HG02870 (cell line): ENCODE measurements at regions not wholly inside any gene's neighbourhood (a gene's known extent, or its start where the extent isn't known, plus 50 kb on each side); places are given as distances from the start of the nearest gene placed in this dataset.

Experiments
- ATAC-seq: cut with Tn5 transposase; IDR thresholded peaks from one replicate; pipeline ENCODE4 v1.9.1; 2021; ENCODE audit warnings: mild to moderate bottlenecking, moderate library complexity; ENCODE audit not compliant: unreplicated experiment

- ATAC-seq = no peak
Observed at GRCh38 chr4:20506827-20507226, 193.4 kb upstream of the PACRGL start.

DNA sequence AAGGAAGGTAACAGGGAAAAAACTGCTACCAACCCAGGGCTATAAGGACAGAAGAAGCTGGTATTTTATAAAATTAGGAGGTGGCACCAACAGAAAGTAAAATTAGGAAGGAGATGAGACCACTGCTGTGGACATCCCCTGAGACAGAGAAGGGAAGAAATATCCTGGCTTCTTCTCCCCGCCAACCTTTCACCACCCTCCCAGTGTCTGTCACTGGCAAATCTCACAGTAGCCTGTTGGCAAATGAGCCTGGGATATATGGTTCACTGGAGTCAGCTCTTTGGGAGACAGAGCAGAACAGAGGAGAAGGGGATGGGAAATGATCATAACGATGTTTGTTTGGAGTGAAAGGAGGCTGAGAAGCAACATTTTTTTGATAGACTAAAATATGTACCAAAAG lies 190.9 kb upstream of the PACRGL start:
- ATAC-seq = no peak

GRCh38 chr4:20512033-20512792 lies 188.0 kb upstream of the PACRGL start:
- no peak for ATAC-seq

DNA sequence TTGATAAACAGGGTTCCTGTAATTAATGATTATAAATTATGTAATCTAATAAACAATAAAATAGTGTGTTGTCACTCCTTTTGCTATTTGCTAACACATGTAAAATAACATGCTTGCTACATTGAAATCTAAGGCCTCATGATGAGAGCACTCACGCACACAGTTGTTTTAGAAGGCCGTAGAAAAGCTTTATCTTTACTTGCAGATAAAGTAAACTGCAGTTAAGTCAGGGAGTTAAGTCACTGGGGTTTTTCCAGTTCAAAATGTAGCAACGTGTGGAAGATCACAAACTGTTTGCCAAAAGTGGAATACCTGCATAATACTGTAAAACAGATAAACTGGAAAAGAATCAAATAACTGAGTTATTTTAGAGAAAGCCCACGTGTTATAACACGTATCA lies 187.3 kb upstream of the PACRGL start:
- ATAC-seq = no peak

DNA sequence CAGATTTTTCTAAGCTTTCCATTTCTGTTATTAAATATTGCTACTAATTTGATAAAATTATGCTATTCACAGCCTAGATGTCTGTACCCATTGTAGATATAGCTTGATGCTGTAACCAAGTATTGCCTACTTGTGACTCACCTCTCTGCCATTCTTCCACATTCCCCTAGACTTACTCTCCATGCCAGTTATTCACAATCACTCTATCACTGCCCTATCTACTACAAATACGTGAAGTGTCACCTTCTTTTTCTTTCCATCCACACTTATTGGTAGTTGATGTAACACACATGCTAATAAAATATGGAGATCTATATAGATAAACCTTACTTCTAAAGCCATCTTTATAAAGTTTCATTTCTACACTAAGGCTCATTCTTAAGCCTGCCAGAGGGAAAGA lies 179.4 kb upstream of the PACRGL start:
- no peak for ATAC-seq

DNA sequence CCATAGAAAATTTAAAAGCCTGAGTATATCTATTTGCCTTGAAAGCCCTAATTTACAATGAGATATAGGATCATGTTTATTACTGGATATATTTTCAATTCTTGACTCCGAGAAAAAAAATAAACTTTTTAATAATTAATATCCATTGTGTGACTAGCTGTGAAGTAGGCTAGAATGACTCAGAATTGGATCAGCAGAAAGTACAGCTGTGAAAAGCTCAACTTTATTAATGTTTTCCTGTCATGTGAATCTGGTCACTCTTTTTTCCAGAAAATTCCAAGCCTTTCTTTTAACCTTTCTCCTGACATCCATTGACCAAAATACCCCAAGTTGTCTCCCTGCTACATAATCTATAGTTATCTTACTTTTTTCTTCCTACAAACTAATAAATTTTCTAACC lies 171.8 kb upstream of the PACRGL start:
- no peak for ATAC-seq

DNA sequence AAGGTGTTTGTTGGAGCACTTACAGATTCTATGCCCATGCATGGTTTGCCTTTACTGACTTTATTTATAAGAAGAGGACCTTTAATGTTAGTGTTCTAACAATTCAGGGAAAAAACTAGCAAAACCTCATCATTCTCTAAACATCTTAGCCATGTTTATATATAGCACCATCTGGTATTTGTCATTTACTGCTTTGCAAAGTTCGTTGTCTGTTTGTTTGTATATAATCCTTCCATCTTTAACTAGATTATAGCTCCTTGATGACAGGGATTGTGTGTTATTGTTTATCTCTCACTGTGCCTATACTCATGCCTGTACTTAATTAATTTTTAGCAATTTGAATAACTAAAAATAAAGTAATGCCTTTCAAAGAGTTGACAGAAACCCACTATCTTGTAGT lies 170.6 kb upstream of the PACRGL start:
- no peak for ATAC-seq

DNA sequence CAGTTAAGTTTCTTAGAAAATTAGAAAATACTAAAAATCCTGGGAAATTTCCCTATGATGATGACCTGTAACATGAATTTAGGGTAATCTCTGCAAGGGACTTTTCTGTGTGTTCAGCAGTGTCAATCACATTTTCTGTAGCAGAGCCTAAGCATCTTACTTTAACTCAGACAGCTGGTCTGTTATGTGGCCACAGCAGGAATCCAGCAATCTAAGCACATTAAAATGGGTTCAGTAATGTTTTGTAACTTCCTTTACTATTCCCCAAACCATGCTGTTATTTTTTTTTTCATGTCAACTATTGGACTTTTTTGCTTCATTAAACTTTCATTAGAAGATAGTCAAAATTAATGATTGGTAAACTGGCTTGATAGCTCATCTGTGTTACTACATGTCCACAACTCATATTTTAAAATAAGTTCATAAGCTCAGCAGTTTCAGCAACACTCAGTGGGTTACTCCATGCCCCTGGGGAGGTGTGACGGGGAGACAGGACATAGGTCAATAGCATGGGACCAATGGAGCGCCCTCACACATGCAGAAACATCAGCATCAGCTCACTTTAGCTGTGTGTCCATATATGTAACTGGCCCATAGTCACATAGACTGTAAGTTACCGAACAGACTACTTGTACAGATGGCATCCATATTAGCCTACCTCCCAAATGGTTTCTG lies 168.0 kb upstream of the PACRGL start:
- ATAC-seq = no peak

- no peak for ATAC-seq
Observed at GRCh38 chr4:20532871-20533870, 167.1 kb upstream of the PACRGL start.

GRCh38 chr4:20538905-20539304 lies 161.4 kb upstream of the PACRGL start:
- ATAC-seq = no peak

- ATAC-seq = no peak
Observed at GRCh38 chr4:20543131-20543530, 157.1 kb upstream of the PACRGL start.

GRCh38 chr4:20544645-20545044 lies 155.6 kb upstream of the PACRGL start:
- peak; percentile 58 for ATAC-seq

DNA sequence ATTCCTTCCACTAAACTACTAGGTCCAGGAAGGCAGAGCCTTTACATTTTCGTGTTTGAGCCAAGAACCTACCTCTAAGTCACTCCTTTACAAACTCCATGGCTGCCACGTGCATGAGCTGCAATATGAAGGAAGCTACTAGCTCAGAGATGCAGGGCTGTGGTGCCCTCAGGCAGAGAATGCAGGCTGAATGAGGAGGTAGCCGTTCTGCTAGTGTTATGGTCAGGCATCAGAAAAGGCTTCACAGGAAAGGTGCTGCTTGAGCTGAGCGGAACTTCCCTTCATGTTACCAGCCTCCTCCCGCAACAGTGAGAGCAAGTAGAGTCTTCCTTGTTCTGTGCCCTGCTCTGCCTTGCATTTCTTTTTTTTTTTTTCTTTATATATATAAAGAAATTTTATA lies 148.3 kb upstream of the PACRGL start:
- ATAC-seq = no peak

- no peak for ATAC-seq
Observed at GRCh38 chr4:20554134-20554533, 146.1 kb upstream of the PACRGL start.

GRCh38 chr4:20565075-20565721 lies 135.1 kb upstream of the PACRGL start:
- no peak for ATAC-seq

GRCh38 chr4:20570981-20571715 lies 129.1 kb upstream of the PACRGL start:
- ATAC-seq = no peak

GRCh38 chr4:20572976-20573375 lies 127.3 kb upstream of the PACRGL start:
- no peak for ATAC-seq

DNA sequence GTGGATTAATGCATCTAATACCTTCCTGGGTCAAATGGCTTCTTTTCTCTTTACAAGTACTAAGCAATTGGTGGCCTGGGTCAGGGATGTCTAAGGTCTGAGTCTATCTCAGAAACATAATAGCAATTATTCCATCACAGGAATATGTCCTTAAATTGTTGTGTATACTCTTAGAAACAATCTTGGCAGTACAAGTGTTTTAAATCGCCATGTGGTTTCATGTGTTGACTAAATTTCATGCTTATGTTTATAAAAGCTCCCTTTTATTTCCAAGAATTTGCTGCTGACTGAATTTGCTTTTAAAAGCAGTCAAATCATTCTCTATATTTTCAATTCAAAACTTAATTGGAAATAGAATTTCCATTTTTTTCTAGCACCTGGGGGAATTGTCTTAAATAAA lies 125.3 kb upstream of the PACRGL start:
- ATAC-seq = no peak

DNA sequence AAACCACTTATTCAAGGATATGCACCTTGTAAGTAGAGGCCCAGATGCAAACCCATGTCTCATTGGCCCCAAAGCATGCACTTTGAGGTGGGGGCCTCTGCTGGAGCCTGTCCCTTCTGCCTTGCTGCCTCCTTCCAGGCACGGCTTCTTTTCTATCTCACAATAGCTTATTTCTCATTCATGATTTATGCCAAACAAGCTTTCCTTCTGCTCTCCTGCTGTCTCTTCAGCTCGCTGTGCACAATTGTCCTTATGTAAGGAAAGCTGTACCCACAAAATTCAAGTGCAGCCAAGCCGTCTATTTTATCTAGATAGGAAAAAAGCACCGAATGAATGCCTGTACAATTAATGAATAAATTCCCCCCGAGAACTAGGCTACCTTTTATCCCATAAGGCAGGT lies 124.8 kb upstream of the PACRGL start:
- ATAC-seq = no peak

DNA sequence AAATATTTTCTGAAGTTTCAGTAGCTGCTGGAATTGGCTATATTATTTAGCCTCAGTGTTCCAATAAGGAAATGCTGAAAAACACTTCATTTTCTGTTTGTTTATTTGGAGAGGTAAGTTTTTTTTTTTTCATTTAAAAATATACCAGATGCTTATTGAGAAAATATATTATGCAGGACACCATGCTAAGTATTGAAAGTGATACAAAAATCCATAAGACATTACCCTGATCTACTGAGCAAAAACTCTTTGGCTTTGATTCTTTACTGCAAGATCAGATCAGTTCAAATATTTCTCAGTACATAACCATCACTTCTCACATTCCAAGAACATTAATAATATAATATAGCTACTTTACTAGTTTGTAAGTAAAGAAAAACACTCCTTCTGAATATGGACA lies 123.4 kb upstream of the PACRGL start:
- ATAC-seq = no peak
